SH-SY5Y (cell line): ENCODE measurements at regions not wholly inside any gene's neighbourhood (a gene's known extent, or its start where the extent isn't known, plus 50 kb on each side); places are given as distances from the start of the nearest gene placed in this dataset.

Experiments used
- GATA2 ChIP-seq: IDR thresholded peaks from 2 replicates; pipeline ENCODE4 v1.6.1; 2011; ENCODE audit warnings: mild to moderate bottlenecking, low read depth, low read length
- GATA3 ChIP-seq: IDR thresholded peaks from 2 replicates; pipeline ENCODE4 v1.6.1; 2011; ENCODE audit warnings: low read depth, mild to moderate bottlenecking, low read length, moderate library complexity

GRCh38 chr1:201746156-201746555 lies 82.8 kb upstream of the IPO9 start:
- no peak for TF ChIP-seq GATA2
- no peak for TF ChIP-seq GATA3
